ENCODE measurements at regions not wholly inside any gene's neighbourhood (a gene's known extent, or its start where the extent isn't known, plus 50 kb on each side); places are given as distances from the start of the nearest gene placed in this dataset.

- peak in 4 of 9 donors; percentile 2 to 38 (median 13) for DNase-seq (ENCODE audit: low read depth in 6 of 9, low spot score in 9 of 9)
Measured at GRCh38 chr18:68623342-68623741, 91.6 kb downstream of the TMX3 start.

DNA sequence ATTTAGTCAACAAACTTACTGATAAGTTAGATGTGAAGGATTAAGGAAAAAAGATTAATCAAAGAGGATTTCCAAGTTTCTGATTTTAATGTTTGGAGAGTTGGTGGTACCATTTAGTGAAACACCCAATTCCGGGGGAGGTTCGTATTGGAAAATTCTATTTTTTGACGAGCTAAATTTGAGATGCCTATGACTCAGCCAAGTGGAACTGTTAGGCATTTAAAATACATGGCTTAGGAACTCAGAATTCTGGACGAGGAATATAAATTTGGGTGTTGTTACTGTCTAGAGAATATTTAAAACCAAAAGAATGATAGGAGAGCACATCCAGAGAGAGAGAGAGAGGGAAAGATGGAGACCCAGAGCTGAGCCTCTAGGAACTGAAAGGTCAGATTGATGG lies 103.6 kb downstream of the TMX3 start:
- H3K27me3 ChIP-seq (ENCODE audit: control insufficient read depth in 2 of 2, insufficient read depth in 1 of 2, low read length in 1 of 2), result no peaks in the 10 kb centered on the region
- no peaks in the 10 kb centered on the region for H3K9me3 ChIP-seq (ENCODE audit: control insufficient read depth in 2 of 2, insufficient read depth in 1 of 2, low read length in 1 of 2)
- H3K36me3 ChIP-seq (ENCODE audit: control insufficient read depth in 2 of 2, insufficient read depth in 2 of 2, low read length in 1 of 2), result no peaks in the 10 kb centered on the region
- no peak overlapping the region for H3K4me3 ChIP-seq (ENCODE audit: low read length in 2 of 2)
- H3K4me1 ChIP-seq (ENCODE audit: control insufficient read depth in 2 of 2, insufficient read depth in 2 of 2, low read length in 2 of 2), result no peaks in the 10 kb centered on the region
- no peak overlapping the region for H3K27ac ChIP-seq (ENCODE audit: low read depth in 1 of 2, low read length in 1 of 2)
- DNase-seq (ENCODE audit: low read depth in 6 of 9, low spot score in 9 of 9), result no peak
- 94% methylated on average over 4 of the region's 4 CpGs for WGBS

More at GRCh38 chr18:68623342-68623741, 91.6 kb downstream of the TMX3 start:
- H3K36me3 ChIP-seq (ENCODE audit: control insufficient read depth in 2 of 2, insufficient read depth in 2 of 2, low read length in 1 of 2), result no peaks in the 10 kb centered on the region
- 3% methylated on average over 3 of the region's 3 CpGs for WGBS
- no peaks in the 10 kb centered on the region for H3K4me1 ChIP-seq (ENCODE audit: control insufficient read depth in 2 of 2, insufficient read depth in 2 of 2, low read length in 2 of 2)
- no peak overlapping the region for H3K27ac ChIP-seq (ENCODE audit: low read depth in 1 of 2, low read length in 1 of 2)
- H3K9me3 ChIP-seq (ENCODE audit: control insufficient read depth in 2 of 2, insufficient read depth in 1 of 2, low read length in 1 of 2), result no peaks in the 10 kb centered on the region
- no peak overlapping the region for H3K4me3 ChIP-seq (ENCODE audit: low read length in 2 of 2)
- H3K27me3 ChIP-seq (ENCODE audit: control insufficient read depth in 2 of 2, insufficient read depth in 1 of 2, low read length in 1 of 2), result no peaks in the 10 kb centered on the region

- no peak overlapping the region for H3K4me3 ChIP-seq (ENCODE audit: low read length in 2 of 2)
- 84% methylated on average over 6 of the region's 6 CpGs for WGBS
- H3K9me3 ChIP-seq (ENCODE audit: control insufficient read depth in 2 of 2, insufficient read depth in 1 of 2, low read length in 1 of 2), result no peaks in the 10 kb centered on the region
- no peaks in the 10 kb centered on the region for H3K36me3 ChIP-seq (ENCODE audit: control insufficient read depth in 2 of 2, insufficient read depth in 2 of 2, low read length in 1 of 2)
- no peak for DNase-seq (ENCODE audit: low read depth in 6 of 9, low spot score in 9 of 9)
- H3K27me3 ChIP-seq (ENCODE audit: control insufficient read depth in 2 of 2, insufficient read depth in 1 of 2, low read length in 1 of 2), result no peaks in the 10 kb centered on the region
- H3K4me1 ChIP-seq (ENCODE audit: control insufficient read depth in 2 of 2, insufficient read depth in 2 of 2, low read length in 2 of 2), result no peaks in the 10 kb centered on the region
- H3K27ac ChIP-seq (ENCODE audit: low read depth in 1 of 2, low read length in 1 of 2), result no peak overlapping the region
Measured at GRCh38 chr18:68608851-68609490, 105.9 kb downstream of the TMX3 start.

GRCh38 chr18:68607852-68608251 lies 107.1 kb downstream of the TMX3 start:
- DNase-seq (ENCODE audit: low read depth in 6 of 9, low spot score in 9 of 9), result no peak
- no peaks in the 10 kb centered on the region for H3K27me3 ChIP-seq (ENCODE audit: control insufficient read depth in 2 of 2, insufficient read depth in 1 of 2, low read length in 1 of 2)
- 86% methylated on average over 2 of the region's 2 CpGs for WGBS
- no peaks in the 10 kb centered on the region for H3K9me3 ChIP-seq (ENCODE audit: control insufficient read depth in 2 of 2, insufficient read depth in 1 of 2, low read length in 1 of 2)
- no peaks in the 10 kb centered on the region for H3K36me3 ChIP-seq (ENCODE audit: control insufficient read depth in 2 of 2, insufficient read depth in 2 of 2, low read length in 1 of 2)
- H3K4me1 ChIP-seq (ENCODE audit: control insufficient read depth in 2 of 2, insufficient read depth in 2 of 2, low read length in 2 of 2), result no peaks in the 10 kb centered on the region
- no peak overlapping the region for H3K27ac ChIP-seq (ENCODE audit: low read depth in 1 of 2, low read length in 1 of 2)
- no peak overlapping the region for H3K4me3 ChIP-seq (ENCODE audit: low read length in 2 of 2)

DNA sequence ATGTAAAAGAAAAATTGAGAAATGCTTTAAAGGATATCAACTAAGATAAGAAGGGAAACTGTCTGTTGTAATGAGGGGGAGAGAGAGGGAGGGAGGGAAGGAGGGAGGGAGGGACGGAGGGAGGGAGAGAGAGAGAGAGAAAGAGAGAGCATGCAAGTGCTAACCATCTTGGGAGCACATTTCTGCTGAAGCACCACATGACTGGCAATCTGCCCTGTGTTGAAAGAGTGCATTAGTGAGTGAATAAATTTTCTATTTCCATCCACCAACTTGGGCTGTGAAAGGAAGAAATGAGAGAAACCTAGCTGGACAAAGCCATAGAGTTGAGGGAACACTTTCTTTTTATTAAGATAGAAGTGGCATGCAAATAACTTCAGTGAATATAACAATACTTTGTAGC lies 110.7 kb downstream of the TMX3 start:
- Histone ChIP-seq H3K36me3 (ENCODE audit: control insufficient read depth in 2 of 2, insufficient read depth in 2 of 2, low read length in 1 of 2) (no peaks in the 10 kb centered on the region), H3K9me3 (ENCODE audit: control insufficient read depth in 2 of 2, insufficient read depth in 1 of 2, low read length in 1 of 2) (no peaks in the 10 kb centered on the region), H3K27me3 (ENCODE audit: control insufficient read depth in 2 of 2, insufficient read depth in 1 of 2, low read length in 1 of 2) (no peaks in the 10 kb centered on the region), H3K27ac (ENCODE audit: low read depth in 1 of 2, low read length in 1 of 2) (no peak overlapping the region), H3K4me3 (ENCODE audit: low read length in 2 of 2) (no peak overlapping the region), H3K4me1 (ENCODE audit: control insufficient read depth in 2 of 2, insufficient read depth in 2 of 2, low read length in 2 of 2) (no peaks in the 10 kb centered on the region)
- no peak for DNase-seq (ENCODE audit: low read depth in 6 of 9, low spot score in 9 of 9)
- 83% methylated on average over 1 of the region's 1 CpG for WGBS

- no peak for DNase-seq (ENCODE audit: low read depth in 6 of 9, low spot score in 9 of 9)
- 95% methylated on average over 2 of the region's 2 CpGs for WGBS
Measured at GRCh38 chr18:68596016-68596415, 118.9 kb downstream of the TMX3 start.

GRCh38 chr18:68588169-68588568 lies 126.7 kb downstream of the TMX3 start:
- Histone ChIP-seq H3K27ac (ENCODE audit: low read depth in 1 of 2, low read length in 1 of 2) (no peak overlapping the region), H3K4me3 (ENCODE audit: low read length in 2 of 2) (no peak overlapping the region), H3K9me3 (ENCODE audit: control insufficient read depth in 2 of 2, insufficient read depth in 1 of 2, low read length in 1 of 2) (no peaks in the 10 kb centered on the region), H3K27me3 (ENCODE audit: control insufficient read depth in 2 of 2, insufficient read depth in 1 of 2, low read length in 1 of 2) (no peaks in the 10 kb centered on the region), H3K36me3 (ENCODE audit: control insufficient read depth in 2 of 2, insufficient read depth in 2 of 2, low read length in 1 of 2) (no peaks in the 10 kb centered on the region), H3K4me1 (ENCODE audit: control insufficient read depth in 2 of 2, insufficient read depth in 2 of 2, low read length in 2 of 2) (no peaks in the 10 kb centered on the region)
- WGBS, result 70% methylated on average over 5 of the region's 5 CpGs
- no peak for DNase-seq (ENCODE audit: low read depth in 6 of 9, low spot score in 9 of 9)

More at GRCh38 chr18:68596016-68596415, 118.9 kb downstream of the TMX3 start:
- Histone ChIP-seq H3K27ac (ENCODE audit: low read depth in 1 of 2, low read length in 1 of 2) (no peak overlapping the region), H3K4me3 (ENCODE audit: low read length in 2 of 2) (no peak overlapping the region), H3K9me3 (ENCODE audit: control insufficient read depth in 2 of 2, insufficient read depth in 1 of 2, low read length in 1 of 2) (no peaks in the 10 kb centered on the region), H3K27me3 (ENCODE audit: control insufficient read depth in 2 of 2, insufficient read depth in 1 of 2, low read length in 1 of 2) (no peaks in the 10 kb centered on the region), H3K36me3 (ENCODE audit: control insufficient read depth in 2 of 2, insufficient read depth in 2 of 2, low read length in 1 of 2) (no peaks in the 10 kb centered on the region), H3K4me1 (ENCODE audit: control insufficient read depth in 2 of 2, insufficient read depth in 2 of 2, low read length in 2 of 2) (no peaks in the 10 kb centered on the region)

- no peak for DNase-seq (ENCODE audit: low read depth in 6 of 9, low spot score in 9 of 9)
- H3K27ac ChIP-seq (ENCODE audit: low read depth in 1 of 2, low read length in 1 of 2), result no peak overlapping the region
- H3K4me1 ChIP-seq (ENCODE audit: control insufficient read depth in 2 of 2, insufficient read depth in 2 of 2, low read length in 2 of 2), result no peaks in the 10 kb centered on the region
- H3K36me3 ChIP-seq (ENCODE audit: control insufficient read depth in 2 of 2, insufficient read depth in 2 of 2, low read length in 1 of 2), result no peaks in the 10 kb centered on the region
- H3K4me3 ChIP-seq (ENCODE audit: low read length in 2 of 2), result no peak overlapping the region
- whole genome bisulfite sequencing, result 87% methylated on average over 1 of the region's 1 CpG
- H3K9me3 ChIP-seq (ENCODE audit: control insufficient read depth in 2 of 2, insufficient read depth in 1 of 2, low read length in 1 of 2), result no peaks in the 10 kb centered on the region
- no peaks in the 10 kb centered on the region for H3K27me3 ChIP-seq (ENCODE audit: control insufficient read depth in 2 of 2, insufficient read depth in 1 of 2, low read length in 1 of 2)
Measured at GRCh38 chr18:68583685-68584084, 131.2 kb downstream of the TMX3 start.

- Histone ChIP-seq H3K4me1 (ENCODE audit: control insufficient read depth in 2 of 2, insufficient read depth in 2 of 2, low read length in 2 of 2) (no peaks in the 10 kb centered on the region), H3K36me3 (ENCODE audit: control insufficient read depth in 2 of 2, insufficient read depth in 2 of 2, low read length in 1 of 2) (no peaks in the 10 kb centered on the region), H3K27me3 (ENCODE audit: control insufficient read depth in 2 of 2, insufficient read depth in 1 of 2, low read length in 1 of 2) (no peaks in the 10 kb centered on the region), H3K9me3 (ENCODE audit: control insufficient read depth in 2 of 2, insufficient read depth in 1 of 2, low read length in 1 of 2) (no peaks in the 10 kb centered on the region), H3K27ac (ENCODE audit: low read depth in 1 of 2, low read length in 1 of 2) (no peak overlapping the region), H3K4me3 (ENCODE audit: low read length in 2 of 2) (no peak overlapping the region)
- 93% methylated on average over 5 of the region's 5 CpGs for WGBS
- no peak for DNase-seq (ENCODE audit: low read depth in 6 of 9, low spot score in 9 of 9)
Measured at GRCh38 chr18:68574311-68574710, 140.6 kb downstream of the TMX3 start.
